Neural progenitor cell (in vitro differentiated cells): ENCODE measurements at regions not wholly inside any gene's neighbourhood (a gene's known extent, or its start where the extent isn't known, plus 50 kb on each side); places are given as distances from the start of the nearest gene placed in this dataset.

ENCODE experiments used
- CTCF ChIP-seq: fragments of 200-600 bp; sonication (generic); IDR thresholded peaks from 2 replicates; pipeline ENCODE4 v1.5.1; 2017; ENCODE audit warnings: antibody characterized with exemption, mild to moderate bottlenecking
- EZH2 ChIP-seq: fragments of 200-600 bp; sonication (generic); IDR thresholded peaks from 2 replicates; pipeline ENCODE4 v1.6.1; 2017; ENCODE audit warnings: antibody characterized with exemption, mild to moderate bottlenecking, moderate library complexity

- TF ChIP-seq CTCF (no peak), EZH2 (no peak)
Observed at GRCh38 chr10:108496106-108496505, 1331.6 kb upstream of the SORCS1 start.
